22Rv1 (cell line): ENCODE measurements at regions not wholly inside any gene's neighbourhood (a gene's known extent, or its start where the extent isn't known, plus 50 kb on each side); places are given as distances from the start of the nearest gene placed in this dataset.
"Not testable (repeated sequence)": the region's sequence is repeated elsewhere in the genome, so short reads cannot be mapped to it uniquely, and the experiment has no call there.

ENCODE experiments used
- ZFX ChIP-seq: fragments of 450-650 bp; IDR thresholded peaks from 2 replicates; pipeline ENCODE4 v1.6.1; 2017; ENCODE audit warnings: antibody characterized with exemption, borderline replicate concordance
- TF ChIP-seq, protein P1 (sequence below): fragments of 450-650 bp; IDR thresholded peaks from 2 replicates; pipeline ENCODE4 v1.5.1; 2017; ENCODE audit warnings: mild to moderate bottlenecking

DNA sequence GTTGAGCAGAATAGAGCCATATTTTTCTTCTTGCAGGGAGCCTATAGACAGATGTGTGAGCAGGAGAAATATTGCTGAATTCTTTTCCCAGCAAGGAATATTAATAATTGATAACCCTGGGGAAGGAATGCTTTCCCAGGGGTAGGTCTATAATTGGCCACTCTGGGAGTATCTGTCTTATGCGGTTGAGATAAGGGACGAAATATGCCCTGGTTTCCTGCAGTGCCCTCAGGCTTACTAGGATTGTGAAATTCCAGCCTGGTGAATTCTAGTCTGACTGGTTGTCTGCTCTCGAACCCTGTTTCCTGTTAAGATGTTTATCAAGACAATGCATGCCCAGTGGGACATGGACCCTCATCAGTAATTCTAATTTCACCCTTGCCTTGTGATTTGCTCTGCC lies 317.7 kb downstream of the NEK10 start:
- not testable (repeated sequence) for TF ChIP-seq ZFX
- TF ChIP-seq, protein P1, sequence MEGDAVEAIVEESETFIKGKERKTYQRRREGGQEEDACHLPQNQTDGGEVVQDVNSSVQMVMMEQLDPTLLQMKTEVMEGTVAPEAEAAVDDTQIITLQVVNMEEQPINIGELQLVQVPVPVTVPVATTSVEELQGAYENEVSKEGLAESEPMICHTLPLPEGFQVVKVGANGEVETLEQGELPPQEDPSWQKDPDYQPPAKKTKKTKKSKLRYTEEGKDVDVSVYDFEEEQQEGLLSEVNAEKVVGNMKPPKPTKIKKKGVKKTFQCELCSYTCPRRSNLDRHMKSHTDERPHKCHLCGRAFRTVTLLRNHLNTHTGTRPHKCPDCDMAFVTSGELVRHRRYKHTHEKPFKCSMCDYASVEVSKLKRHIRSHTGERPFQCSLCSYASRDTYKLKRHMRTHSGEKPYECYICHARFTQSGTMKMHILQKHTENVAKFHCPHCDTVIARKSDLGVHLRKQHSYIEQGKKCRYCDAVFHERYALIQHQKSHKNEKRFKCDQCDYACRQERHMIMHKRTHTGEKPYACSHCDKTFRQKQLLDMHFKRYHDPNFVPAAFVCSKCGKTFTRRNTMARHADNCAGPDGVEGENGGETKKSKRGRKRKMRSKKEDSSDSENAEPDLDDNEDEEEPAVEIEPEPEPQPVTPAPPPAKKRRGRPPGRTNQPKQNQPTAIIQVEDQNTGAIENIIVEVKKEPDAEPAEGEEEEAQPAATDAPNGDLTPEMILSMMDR = not testable (repeated sequence)
